WTC11 (cell line): ENCODE measurements at regions not wholly inside any gene's neighbourhood (a gene's known extent, or its start where the extent isn't known, plus 50 kb on each side); places are given as distances from the start of the nearest gene placed in this dataset.

ENCODE experiments used
- ATF3 ChIP-seq: sonication (generic); formaldehyde crosslinking; conservative IDR thresholded peaks from 2 replicates; pipeline ENCODE4 v1.8.1; 2022; ENCODE audit warnings: mild to moderate bottlenecking, missing genetic modification reagents
- CREB1 ChIP-seq: sonication (generic); formaldehyde crosslinking; IDR thresholded peaks from 2 replicates; pipeline ENCODE4 v1.8.0; 2023; ENCODE audit warnings: mild to moderate bottlenecking, missing genetic modification reagents
- ELF4 ChIP-seq: sonication (generic); formaldehyde crosslinking; IDR thresholded peaks from 2 replicates; pipeline ENCODE4 v1.8.1; 2022; ENCODE audit warnings: low read depth, mild to moderate bottlenecking, moderate library complexity, missing genetic modification reagents
- JUN ChIP-seq: sonication (generic); formaldehyde crosslinking; IDR thresholded peaks from 2 replicates; pipeline ENCODE4 v1.8.0; 2023; ENCODE audit warnings: mild to moderate bottlenecking, missing genetic modification reagents
- NFATC4 ChIP-seq: fragments of 250-450 bp; sonication (Bioruptor Pico); IDR thresholded peaks from 2 replicates; pipeline ENCODE4 v1.9.0; 2021; ENCODE audit warnings: mild to moderate bottlenecking
- NFE2L1 ChIP-seq: sonication (generic); formaldehyde crosslinking; IDR thresholded peaks from 2 replicates; pipeline ENCODE4 v1.8.1; 2023; ENCODE audit warnings: missing genetic modification reagents
- ZNF121 ChIP-seq: sonication (generic); formaldehyde crosslinking; IDR thresholded peaks from 2 replicates; pipeline ENCODE4 v1.8.0; 2023; ENCODE audit warnings: missing genetic modification reagents
- ZNF317 ChIP-seq: sonication (generic); formaldehyde crosslinking; IDR thresholded peaks from 2 replicates; pipeline ENCODE4 v1.8.1; 2023; ENCODE audit warnings: low read depth, mild to moderate bottlenecking, moderate library complexity, missing genetic modification reagents, borderline replicate concordance
- ZNF396 ChIP-seq: fragments of 250-450 bp; sonication (Bioruptor Pico); IDR thresholded peaks from 2 replicates; pipeline ENCODE4 v1.8.0; 2021; ENCODE audit warnings: mild to moderate bottlenecking, moderate library complexity, borderline replicate concordance
- TF ChIP-seq, protein P1 (sequence below): fragments of 200-600 bp; IDR thresholded peaks from 2 replicates; pipeline ENCODE4 v1.8.0; 2022; ENCODE audit warnings: antibody characterized with exemption
- TF ChIP-seq, protein P2 (sequence below): sonication (generic); formaldehyde crosslinking; IDR thresholded peaks from 2 replicates; pipeline ENCODE4 v1.8.1; 2022; ENCODE audit warnings: mild to moderate bottlenecking, moderate library complexity, missing genetic modification reagents

- TF ChIP-seq ZNF121 (CRISPR knock-in tag) (no peak), ELF4 (CRISPR knock-in tag) (no peak), ATF3 (no peak), ZNF396 (CRISPR knock-in tag) (no peak), NFATC4 (CRISPR knock-in tag) (no peak), JUN (CRISPR knock-in tag) (no peak), NFE2L1 (CRISPR knock-in tag) (no peak), CREB1 (CRISPR knock-in tag) (no peak), ZNF317 (CRISPR knock-in tag) (no peak)
- TF ChIP-seq, protein P1, sequence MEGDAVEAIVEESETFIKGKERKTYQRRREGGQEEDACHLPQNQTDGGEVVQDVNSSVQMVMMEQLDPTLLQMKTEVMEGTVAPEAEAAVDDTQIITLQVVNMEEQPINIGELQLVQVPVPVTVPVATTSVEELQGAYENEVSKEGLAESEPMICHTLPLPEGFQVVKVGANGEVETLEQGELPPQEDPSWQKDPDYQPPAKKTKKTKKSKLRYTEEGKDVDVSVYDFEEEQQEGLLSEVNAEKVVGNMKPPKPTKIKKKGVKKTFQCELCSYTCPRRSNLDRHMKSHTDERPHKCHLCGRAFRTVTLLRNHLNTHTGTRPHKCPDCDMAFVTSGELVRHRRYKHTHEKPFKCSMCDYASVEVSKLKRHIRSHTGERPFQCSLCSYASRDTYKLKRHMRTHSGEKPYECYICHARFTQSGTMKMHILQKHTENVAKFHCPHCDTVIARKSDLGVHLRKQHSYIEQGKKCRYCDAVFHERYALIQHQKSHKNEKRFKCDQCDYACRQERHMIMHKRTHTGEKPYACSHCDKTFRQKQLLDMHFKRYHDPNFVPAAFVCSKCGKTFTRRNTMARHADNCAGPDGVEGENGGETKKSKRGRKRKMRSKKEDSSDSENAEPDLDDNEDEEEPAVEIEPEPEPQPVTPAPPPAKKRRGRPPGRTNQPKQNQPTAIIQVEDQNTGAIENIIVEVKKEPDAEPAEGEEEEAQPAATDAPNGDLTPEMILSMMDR: no peak
- TF ChIP-seq, protein P2, sequence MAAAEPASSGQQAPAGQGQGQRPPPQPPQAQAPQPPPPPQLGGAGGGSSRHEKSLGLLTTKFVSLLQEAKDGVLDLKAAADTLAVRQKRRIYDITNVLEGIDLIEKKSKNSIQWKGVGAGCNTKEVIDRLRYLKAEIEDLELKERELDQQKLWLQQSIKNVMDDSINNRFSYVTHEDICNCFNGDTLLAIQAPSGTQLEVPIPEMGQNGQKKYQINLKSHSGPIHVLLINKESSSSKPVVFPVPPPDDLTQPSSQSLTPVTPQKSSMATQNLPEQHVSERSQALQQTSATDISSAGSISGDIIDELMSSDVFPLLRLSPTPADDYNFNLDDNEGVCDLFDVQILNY (CRISPR knock-in tag): no peak
Observed at GRCh38 chr1:29585656-29586055, 349.3 kb downstream of the PTPRU start.
